ENCODE measurements at regions not wholly inside any gene's neighbourhood (a gene's known extent, or its start where the extent isn't known, plus 50 kb on each side); places are given as distances from the start of the nearest gene placed in this dataset.

DNA sequence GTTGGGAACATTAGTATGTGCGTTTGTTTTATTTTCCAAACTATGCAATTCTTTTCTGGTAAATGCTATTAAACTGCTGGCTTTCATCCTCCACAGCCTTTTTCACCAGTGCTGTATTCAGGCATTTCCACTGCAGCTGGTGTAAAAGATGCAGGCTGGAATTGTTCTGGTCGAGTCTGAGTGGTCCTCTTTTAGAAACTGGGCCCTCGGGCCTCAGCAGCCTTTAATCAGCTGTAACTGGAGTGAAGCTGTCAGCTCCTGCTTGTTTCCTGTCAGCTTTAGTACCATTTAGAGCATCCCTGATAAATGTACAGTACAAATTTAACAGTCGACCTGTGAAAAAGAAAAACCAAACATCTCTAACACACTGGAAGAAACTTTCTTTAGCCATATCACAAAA is 979.6 kb downstream of the TFAP2A start:
- no peak for DNase-seq

DNA sequence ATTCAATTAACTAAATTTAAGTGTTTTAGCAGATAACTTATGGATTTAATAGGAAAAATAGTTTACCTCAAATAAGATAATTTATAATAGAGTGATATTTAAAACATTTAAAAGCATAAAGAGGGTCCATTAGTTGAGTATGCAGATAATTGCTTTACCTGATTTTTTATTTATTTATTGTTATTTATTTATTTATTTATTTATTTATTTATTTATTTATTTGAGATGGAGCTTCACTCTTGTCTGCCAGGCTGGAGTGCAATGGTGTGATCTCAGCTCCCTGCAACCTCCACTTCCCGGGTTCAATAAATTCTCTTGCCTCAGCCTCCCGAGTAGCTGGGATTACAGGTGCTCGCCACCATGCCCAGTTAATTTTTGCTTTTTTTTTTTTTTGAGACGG is 982.9 kb downstream of the TFAP2A start:
- DNase-seq = no peak

DNA sequence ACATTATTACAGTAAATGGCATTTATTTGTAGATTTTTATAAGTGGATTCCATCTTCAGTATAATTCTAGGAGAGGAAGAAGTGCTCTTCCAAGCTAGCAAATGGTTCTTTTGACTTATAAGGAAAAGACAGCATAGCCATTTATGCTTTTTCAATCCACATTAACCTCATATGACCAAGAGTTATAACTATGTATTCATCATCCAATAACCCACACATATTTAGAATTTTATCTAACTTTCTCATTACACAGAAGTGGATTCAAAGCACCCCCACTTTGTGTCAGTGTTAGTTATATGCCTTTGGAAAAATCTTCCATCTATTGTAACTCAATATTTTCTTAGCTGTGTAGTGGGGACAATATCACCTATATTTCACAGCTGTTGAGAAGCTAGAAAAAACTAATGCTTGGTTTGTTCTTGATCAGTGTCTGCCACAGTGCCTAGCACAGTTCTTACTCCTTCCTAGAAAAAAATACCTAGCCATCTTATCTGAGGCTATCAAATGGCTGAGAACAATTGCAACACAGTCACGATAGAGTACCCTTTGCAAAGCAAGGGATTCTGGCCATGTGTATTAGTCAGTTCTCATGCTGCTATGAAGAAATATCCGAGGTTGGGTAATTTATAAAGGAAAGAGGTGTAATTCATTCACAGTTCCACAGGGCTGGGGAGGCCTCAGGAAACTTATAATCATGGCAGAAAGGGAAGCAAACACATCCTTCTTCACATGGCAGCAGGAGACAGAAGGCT is 986.3 kb downstream of the TFAP2A start:
- no peak for DNase-seq

DNA sequence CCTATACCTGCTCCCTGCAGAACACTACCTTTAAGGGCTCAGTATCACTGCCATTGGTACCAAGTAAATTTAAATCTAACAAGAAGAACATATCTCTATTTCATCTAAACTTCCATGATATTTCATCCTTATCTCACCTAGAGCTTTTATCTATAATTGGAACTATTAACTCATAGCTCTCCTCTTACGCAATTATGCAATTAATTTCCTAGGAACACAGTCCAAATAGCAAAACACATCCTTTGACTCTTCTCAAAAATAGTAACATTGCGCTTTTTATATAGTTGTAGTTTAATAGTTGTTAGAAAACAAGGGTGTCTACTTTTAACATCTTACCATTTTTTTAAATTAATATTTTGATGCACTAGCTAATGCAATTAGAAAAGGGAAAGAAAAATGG is 986.8 kb upstream of the SLC35B3 start:
- DNase-seq = no peak

DNA sequence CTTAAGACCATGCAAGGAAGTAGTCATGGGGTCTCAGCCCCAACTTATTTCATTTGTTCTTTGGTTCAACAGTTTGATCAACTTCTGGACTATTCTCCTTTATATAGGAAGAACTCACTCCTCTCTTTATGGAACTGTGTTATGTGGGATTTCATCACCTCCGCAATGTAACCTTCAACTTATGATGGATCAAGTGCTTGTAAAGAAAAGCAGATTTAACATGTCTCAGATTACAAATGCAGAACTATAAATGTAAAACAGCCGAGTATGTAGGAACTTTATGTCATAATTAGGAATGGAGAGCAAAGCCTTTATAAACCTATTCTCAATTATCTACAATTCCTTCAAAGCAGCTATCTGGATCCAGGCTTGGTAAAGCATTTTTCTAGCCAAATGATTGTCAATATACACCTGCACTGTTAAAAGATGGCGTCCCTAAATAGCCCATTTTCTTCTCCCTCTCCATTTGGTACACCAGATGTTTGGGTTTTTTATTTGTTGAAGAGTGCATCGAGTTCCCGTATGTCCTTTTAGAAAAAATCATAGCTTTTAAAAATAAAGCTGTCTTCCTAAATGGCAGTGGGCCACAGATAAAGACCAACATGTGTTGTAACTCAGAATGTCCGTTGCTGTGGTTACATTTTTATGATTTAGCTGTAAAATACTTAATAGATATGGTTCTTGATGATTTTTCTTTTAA is 985.1 kb upstream of the SLC35B3 start:
- no peak for DNase-seq

DNA sequence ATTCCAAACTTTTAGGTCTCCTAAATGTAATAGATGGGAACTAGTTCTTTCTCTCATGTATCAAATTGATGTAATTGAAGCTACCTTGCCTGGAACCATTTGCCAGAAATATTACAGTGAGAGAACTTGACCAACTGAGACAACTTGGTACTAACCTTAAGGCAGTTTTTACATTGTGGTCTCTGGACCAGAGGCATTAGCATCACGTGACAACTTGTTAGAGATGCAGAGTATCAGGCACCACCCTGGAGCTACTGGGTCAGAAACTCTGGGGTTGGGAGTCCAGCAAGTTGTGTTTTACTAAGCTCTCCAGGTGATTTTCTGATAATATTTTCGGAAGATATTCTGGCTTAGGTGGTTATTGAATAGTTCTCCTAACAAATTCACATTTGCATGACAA is 982.1 kb upstream of the SLC35B3 start:
- DNase-seq = no peak

DNA sequence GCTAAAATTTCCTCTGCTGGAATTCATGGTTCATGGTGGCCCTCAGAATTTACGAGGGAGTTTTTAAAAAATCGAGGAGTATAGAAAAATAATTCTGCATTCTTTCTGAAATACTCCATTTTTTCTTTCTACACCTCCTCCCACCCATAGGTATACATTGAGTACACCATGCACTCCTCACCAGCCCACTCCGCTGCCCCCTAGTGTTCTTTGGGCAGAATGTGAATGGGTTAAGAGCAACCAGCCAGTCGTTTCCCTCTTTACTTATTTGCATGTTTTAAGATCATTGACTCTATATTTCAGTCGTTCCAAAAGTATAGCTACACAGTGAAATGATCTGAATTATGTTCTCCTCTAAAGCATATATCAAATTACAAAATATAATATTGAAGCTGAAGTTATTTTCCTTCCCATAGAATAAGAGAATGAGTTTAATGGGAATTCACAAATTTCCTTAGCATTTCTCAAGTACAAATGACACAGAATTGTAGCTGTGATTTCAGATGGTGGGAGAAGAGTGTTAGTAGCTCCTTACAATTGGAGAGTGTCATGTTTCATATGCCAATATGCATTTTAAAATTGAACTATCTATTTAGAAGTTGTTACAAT is 977.7 kb upstream of the SLC35B3 start:
- DNase-seq = peak; percentile 44

DNA sequence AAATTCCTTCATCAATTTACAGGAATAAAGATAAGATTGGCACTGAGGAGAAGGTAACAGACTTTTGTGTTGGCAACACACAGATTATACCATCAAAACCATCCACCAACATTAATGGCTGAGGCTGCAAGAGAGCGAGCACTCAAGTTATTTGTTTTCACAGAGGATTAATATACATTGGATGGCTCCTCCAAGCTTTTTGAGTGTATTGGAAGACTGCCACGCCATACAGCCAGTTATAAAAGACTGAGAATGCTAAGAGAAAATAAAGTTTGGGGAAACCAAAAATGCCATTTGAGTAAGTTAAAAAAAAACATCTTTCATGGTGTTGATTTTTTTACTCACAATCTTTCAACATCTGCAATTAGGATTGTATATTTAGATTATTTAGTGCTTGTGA is 973.8 kb upstream of the SLC35B3 start:
- DNase-seq = no peak

DNA sequence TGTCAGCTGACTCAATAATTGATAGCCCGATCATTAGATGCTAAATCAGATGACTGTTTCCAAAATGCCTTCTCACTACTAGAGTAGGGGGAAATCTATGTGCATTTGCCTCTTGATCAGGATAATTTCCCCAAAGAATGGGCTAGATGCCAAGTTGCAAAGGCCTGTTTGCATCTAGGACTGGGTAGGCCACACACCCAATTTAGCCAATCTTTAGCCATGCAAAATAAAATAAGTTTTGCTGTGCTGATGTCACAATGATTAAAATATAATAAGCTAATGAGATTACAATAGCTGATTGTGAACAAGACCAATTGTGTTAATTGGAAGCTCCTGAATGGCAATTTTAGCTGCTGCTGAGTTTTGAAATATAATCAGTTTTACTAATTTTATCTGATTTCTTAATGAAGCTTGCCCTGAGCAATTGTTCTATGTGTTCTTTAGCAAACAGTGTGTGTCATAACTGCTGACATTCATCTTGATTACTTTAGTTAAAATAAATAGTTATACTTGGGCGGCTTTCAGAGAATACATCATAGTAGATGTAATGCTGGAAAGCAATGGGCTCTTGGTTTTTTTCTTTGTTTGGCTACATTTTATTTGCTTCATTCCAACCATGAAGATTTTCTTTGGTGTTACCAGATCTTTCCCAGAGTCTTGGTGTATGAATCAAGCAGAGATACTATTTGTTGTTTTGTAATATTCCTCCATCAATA is 973.2 kb upstream of the SLC35B3 start:
- no peak for DNase-seq

DNA sequence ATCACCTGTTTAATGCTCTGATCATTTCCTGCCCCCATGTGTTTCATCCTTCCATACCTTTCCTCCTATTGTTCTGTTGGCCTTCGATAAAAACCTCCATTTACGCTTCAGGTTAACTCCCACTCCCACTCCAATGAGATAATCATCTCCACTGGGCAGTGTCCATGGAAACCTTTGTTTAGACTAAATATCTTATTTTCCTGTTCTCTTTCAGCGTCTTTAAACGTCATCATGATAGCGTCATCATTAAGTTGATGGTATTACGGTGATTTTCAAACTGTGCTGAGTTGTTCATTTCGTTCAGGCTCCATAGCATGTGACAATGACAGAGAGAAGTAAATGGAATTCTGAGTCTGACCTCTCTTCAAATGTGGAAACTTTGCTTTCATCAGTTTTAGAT is 970.5 kb upstream of the SLC35B3 start:
- DNase-seq = no peak

DNA sequence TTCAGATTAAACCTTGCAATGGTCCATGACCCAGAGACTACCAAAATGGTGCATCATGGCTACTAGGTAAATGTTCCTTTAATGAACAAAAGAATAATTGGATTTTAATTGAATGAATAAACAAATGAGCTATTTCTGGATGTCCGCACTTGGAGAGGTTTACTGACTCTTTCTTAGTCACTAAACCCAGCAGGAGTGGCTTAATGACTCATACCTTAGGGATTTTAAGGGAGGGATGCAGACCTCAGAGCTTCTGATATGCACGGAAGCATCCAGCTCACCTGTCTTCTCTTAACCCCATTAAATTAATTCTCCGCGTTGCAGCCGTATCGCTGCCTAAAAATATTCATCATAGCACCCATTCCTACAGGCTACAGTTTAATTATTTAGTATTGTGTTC is 970.0 kb upstream of the SLC35B3 start:
- no peak for DNase-seq

DNA sequence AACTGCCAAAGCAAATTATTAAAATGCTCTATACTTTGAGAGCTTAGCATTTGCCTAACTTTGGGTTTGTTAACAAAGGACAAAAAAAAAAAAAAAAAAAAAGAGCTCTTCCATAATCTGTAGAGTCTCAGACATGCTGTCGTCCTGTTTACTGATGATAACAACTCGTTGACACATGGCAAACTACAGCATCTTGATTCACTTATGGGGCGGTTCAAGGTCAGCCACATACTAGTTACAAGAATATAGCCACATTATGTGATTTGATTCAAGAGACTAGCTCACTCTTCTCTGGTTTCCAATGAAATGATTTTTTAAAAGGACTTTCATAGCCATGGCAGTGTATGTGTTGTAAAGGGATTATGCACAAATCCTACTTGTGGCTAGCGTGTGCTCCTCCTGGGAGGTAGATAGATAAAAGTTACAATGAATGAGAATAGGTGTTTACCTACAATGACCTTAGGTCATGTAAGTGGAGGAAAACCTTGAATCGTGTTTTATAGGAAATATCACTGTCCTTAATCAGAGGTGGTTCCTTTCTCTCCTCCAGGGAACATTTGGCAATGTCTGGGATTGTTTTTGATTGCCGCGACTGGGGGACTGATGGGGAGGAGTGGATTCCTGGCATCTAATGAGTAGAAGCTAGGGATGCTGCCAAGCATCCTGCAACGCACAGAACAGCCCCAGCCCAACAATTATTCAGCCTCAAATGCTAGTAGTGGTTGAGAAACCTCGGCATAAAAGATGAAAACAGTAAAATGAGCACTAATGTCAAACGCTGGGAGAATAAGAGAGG is 969.2 kb upstream of the SLC35B3 start:
- DNase-seq = no peak

DNA sequence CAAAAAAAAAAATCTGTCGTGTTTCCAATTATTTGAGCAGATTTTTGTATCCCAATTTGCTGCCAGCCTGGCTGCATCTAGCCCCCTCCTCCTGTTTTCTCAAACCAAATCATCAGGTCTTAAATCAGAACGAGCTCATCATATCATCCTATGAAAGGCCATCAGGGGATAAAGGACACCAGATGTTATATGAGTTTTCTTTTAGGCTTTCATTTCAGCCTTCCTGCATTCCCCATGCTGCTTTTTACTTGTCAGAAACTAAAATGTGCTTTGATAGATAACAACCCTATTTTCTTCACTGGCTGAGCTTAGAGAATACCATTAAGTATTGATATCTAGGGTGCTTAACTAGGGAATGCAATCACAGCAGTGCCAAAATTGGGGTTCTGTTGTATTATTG is 968.4 kb upstream of the SLC35B3 start:
- no peak for DNase-seq

DNA sequence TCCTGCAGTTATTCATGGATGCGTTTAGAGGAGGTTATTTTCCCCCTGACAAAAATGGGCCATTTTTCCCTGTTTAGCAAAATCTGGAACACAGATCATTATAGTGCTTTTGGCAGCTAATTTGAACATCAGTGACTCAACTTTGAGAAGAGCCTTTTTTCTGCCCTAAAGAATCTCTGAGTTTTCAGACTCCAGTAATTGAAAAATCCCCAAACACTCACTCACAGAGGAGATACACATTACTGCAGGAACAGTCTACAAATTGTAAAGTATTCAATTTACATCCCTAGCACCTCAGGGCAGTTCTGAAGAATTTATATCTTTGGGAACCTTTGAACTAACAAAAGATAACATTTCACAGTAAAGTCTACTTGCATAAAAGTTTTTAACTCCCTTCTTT is 966.6 kb upstream of the SLC35B3 start:
- DNase-seq = no peak

DNA sequence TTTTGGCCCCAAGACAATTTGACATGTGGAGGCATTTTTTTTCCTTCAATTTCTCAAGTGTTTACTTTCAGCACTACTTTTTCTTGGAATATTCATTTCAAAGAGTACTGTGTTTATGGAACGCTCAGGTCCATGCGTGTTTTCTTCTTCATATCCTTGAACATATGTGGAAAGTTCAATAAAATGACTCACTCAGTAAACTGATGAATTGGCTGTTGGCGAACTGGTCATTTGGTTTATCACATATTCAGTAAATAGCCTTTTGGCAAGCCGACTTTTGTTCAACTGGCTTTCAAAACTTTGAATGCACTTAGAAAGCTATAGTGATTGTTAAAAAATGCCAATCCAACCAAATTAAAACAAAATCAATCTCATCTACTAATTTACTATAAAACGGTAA is 964.6 kb upstream of the SLC35B3 start:
- DNase-seq = no peak

DNA sequence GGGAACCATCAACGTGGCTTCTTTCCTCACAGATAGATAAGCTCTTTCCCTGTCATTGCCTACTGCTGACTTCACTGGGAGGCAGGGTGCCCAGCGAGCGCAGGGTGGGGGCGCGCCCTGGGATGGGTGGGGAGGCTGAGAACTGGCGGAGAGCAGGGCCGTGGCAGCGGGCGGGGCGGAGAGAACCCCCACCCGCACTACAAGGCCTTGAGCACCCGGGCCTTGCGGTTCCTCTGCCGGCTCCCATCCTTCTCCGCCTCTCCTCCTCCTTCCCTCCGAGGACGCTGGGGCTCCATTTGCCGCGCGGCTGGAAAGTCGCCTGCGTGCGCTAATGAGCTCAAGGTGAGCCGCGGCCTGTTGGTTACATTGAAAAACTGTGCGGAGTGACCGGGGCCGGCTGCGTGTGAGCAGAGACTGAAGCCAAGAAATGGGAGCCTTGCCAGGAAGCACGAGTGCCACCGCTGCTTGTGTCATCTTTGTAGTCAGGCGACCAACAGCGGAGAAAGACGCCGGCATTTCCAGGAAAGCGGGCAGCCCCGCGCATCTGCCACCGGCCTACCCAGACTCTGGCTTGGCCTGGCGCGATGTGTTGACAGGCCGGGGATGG is 963.5 kb upstream of the SLC35B3 start:
- DNase-seq = peak; percentile 69

DNA sequence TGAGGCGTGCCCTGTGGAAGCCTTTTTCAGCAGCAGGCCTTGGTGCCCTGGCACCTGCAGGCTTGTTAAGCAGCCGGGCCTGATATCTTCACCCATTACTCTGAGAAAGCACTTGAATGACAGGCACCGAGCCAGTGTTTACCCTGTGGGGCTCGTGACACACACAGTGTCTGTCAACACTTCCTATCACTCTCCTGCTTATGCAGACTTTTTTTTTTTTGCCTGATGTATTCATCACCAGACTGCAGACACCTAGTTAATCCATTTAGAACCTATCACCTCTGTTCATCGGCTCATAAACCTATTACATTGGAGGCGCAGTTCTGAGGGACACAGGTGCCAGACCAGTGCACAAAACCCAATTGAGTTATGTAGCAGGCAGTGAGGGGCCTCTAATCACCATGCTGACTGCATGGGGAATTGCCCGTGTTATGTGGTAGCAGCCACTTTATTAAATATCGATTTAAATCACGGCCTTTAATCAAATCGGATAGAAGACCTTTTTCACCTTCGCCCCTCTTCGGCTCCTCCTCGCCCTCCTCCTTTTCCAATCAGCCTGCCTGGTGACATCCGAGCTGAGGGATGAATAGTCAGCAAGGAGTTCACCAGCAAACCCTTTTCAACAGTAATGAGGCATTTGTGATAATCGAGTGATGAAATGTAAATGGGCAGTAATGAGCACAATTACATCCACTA is 962.9 kb upstream of the SLC35B3 start:
- DNase-seq = peak; percentile 98

DNA sequence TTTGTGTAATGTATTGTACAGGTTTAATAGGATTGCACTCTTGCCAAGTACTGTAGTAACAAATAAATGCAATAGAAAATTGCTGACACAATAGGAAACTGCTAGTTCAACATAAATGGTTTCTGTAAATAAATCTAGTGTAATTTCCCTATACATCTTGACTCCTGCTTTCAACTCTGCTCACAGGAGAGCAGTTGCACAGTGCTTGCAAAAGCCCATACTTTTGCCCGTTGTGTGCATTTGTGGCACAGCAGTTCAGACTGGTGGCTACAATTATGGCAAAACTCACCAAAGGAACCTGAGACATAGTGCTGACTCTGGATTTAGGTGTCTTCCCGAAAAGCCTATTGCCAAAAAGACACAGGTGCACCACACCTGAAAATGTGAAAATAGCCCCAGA is 953.3 kb upstream of the SLC35B3 start:
- DNase-seq = no peak

DNA sequence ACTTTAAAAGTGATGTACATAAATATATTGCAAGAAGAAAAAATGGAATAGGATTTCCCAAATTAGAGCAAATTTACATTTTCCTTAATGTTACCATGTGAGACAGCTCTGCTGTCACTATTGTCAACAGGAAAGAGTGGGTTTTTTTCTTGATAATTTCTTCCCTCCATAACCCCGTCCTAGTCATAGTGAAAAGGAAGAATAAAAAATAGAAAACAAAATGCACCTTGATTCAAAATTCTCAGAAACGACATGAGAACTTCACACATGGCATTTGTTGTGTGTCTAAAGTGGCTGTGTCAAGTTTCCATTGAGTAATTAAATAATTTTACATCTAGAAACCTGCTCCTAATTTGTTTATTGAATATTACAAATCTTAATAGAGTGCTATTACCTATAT is 945.2 kb upstream of the SLC35B3 start:
- DNase-seq = no peak

DNA sequence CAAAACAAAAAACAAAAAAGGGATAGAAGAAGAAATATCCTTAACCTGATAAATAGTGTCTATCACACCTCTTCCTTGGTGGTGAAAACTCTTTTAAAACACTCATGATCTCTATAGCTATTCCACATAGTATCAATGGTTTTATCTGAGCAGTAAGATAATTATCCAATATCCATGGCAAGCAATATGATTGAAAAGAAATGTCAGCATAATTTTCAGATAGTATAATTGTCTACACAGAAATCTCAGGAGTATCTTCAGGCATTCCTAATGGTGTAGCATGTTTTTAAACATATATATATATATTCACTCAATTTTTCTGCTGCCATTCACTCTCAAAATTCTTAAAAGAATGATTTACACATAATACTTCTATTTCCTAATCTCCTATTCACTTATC is 938.0 kb upstream of the SLC35B3 start:
- DNase-seq = no peak

DNA sequence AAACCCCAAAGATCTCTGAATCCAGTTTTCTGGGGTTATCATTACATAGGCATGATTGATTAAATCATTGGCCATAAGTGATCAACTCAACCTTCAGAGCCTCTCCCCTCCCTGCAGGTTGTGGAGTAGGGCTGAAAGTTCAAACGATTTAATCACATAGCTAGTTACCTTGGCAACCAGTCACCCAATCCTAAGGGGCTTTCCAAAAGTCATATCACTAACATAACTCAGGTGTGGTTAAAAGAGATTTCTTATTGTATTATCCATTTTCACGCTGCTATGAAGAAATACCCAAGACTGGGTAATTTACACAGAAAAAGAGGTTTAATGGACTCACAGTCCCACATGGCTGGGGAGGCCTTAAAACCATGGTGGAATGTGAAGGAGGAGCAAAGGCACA is 935.1 kb upstream of the SLC35B3 start:
- no peak for DNase-seq

DNA sequence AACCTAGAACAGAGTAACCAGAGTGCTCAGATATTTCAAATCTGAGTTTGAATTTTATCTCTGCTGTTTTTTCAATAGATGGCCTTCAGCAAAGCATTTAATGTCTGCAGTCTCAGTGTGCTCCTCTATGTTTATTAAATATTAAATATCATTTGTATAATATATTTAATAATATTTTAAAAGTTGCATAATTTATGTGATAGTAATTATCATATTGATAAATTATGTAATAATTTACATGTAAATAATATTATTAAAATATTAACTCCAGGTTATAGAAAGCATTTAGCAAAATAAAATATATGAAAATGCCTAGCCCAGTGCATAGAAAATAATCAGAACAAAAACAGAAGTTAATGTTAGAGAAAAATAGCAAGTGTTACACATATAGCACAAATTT is 930.0 kb upstream of the SLC35B3 start:
- no peak for DNase-seq
